ENCODE measurements at regions not wholly inside any gene's neighbourhood (a gene's known extent, or its start where the extent isn't known, plus 50 kb on each side); places are given as distances from the start of the nearest gene placed in this dataset.

GRCh38 chr3:168973897-168974296 lies 689.6 kb downstream of the MECOM start:
- WGBS (ENCODE audit: low lambda C conversion rate, missing lambda C conversion rate), result 95% methylated on average over 2 of the region's 2 CpGs
- Histone ChIP-seq H3K4me2 (no peak overlapping the region), H4K20me1 (ENCODE audit: insufficient read depth, poor library complexity, severe bottlenecking) (no peaks in the 10 kb centered on the region), H3K27me3 (no peaks in the 10 kb centered on the region), H3K4me3 (no peak overlapping the region), H3K36me3 (replicated peaks; ENCODE audit: insufficient read depth, low read depth) (no peaks in the 10 kb centered on the region), H3K79me2 (no peaks in the 10 kb centered on the region), H3K27ac (no peak overlapping the region), H2AFZ (no peak overlapping the region), H3K9me2 (replicated peaks; ENCODE audit: insufficient read depth) (no peaks in the 10 kb centered on the region), H3K4me1 (ENCODE audit: insufficient read depth) (no peaks in the 10 kb centered on the region), H3K9me3 (ENCODE audit: low read depth) (no peaks in the 10 kb centered on the region)
- no peak for DNase-seq (ENCODE audit: low spot score)
- no peak for TF ChIP-seq CTCF (IDR thresholded peaks at IDR 0.05; ENCODE audit: poor library complexity)

GRCh38 chr3:168973206-168973605 lies 690.3 kb downstream of the MECOM start:
- H2AFZ ChIP-seq, result no peak overlapping the region
- DNase-seq (ENCODE audit: low spot score), result no peak
- H3K36me3 ChIP-seq (replicated peaks; ENCODE audit: insufficient read depth, low read depth), result no peaks in the 10 kb centered on the region
- H3K9me3 ChIP-seq (ENCODE audit: low read depth), result no peaks in the 10 kb centered on the region
- no peak overlapping the region for H3K4me2 ChIP-seq
- no peaks in the 10 kb centered on the region for H3K9me2 ChIP-seq (replicated peaks; ENCODE audit: insufficient read depth)
- H3K27ac ChIP-seq, result no peak overlapping the region
- TF ChIP-seq EZH2 (IDR thresholded peaks at IDR 0.05; ENCODE audit: borderline replicate concordance) (no peak), EZH2phosphoT487 (IDR thresholded peaks at IDR 0.05; ENCODE audit: low read depth, severe bottlenecking, unreplicated experiment) (no peak), CTCF (IDR thresholded peaks at IDR 0.05; ENCODE audit: poor library complexity) (no peak)
- no peaks in the 10 kb centered on the region for H3K79me2 ChIP-seq
- no peak overlapping the region for H3K4me3 ChIP-seq
- H3K4me1 ChIP-seq (ENCODE audit: insufficient read depth), result no peaks in the 10 kb centered on the region
- 81% methylated on average over 1 of the region's 1 CpG for WGBS (ENCODE audit: low lambda C conversion rate, missing lambda C conversion rate)
- H3K27me3 ChIP-seq, result no peaks in the 10 kb centered on the region
- no peaks in the 10 kb centered on the region for H4K20me1 ChIP-seq (ENCODE audit: insufficient read depth, poor library complexity, severe bottlenecking)

GRCh38 chr3:168968609-168969008 lies 694.9 kb downstream of the MECOM start:
- DNase-seq (ENCODE audit: low spot score), result no peak
- TF ChIP-seq EZH2 (IDR thresholded peaks at IDR 0.05; ENCODE audit: borderline replicate concordance) (no peak), CTCF (IDR thresholded peaks at IDR 0.05; ENCODE audit: poor library complexity) (no peak), EZH2phosphoT487 (IDR thresholded peaks at IDR 0.05; ENCODE audit: low read depth, severe bottlenecking, unreplicated experiment) (no peak)
- 90% methylated on average over 3 of the region's 3 CpGs for WGBS (ENCODE audit: low lambda C conversion rate, missing lambda C conversion rate)
- Histone ChIP-seq H3K27me3 (no peaks in the 10 kb centered on the region), H2AFZ (no peak overlapping the region), H3K36me3 (replicated peaks; ENCODE audit: insufficient read depth, low read depth) (no peaks in the 10 kb centered on the region), H3K9me3 (ENCODE audit: low read depth) (no peaks in the 10 kb centered on the region), H3K9me2 (replicated peaks; ENCODE audit: insufficient read depth) (no peaks in the 10 kb centered on the region), H3K4me3 (no peak overlapping the region), H4K20me1 (ENCODE audit: insufficient read depth, poor library complexity, severe bottlenecking) (no peaks in the 10 kb centered on the region), H3K79me2 (no peaks in the 10 kb centered on the region), H3K4me1 (ENCODE audit: insufficient read depth) (no peaks in the 10 kb centered on the region), H3K4me2 (no peak overlapping the region), H3K27ac (no peak overlapping the region)

GRCh38 chr3:168964736-168965135 lies 698.8 kb downstream of the MECOM start:
- Histone ChIP-seq H4K20me1 (ENCODE audit: insufficient read depth, poor library complexity, severe bottlenecking) (no peaks in the 10 kb centered on the region), H2AFZ (no peak overlapping the region), H3K9me2 (replicated peaks; ENCODE audit: insufficient read depth) (no peaks in the 10 kb centered on the region), H3K27me3 (no peaks in the 10 kb centered on the region), H3K9me3 (ENCODE audit: low read depth) (no peaks in the 10 kb centered on the region), H3K79me2 (no peaks in the 10 kb centered on the region), H3K4me2 (no peak overlapping the region), H3K4me3 (no peak overlapping the region), H3K27ac (no peak overlapping the region), H3K36me3 (replicated peaks; ENCODE audit: insufficient read depth, low read depth) (no peaks in the 10 kb centered on the region), H3K4me1 (ENCODE audit: insufficient read depth) (no peaks in the 10 kb centered on the region)
- DNase-seq (ENCODE audit: low spot score), result no peak
- TF ChIP-seq CTCF (IDR thresholded peaks at IDR 0.05; ENCODE audit: poor library complexity), result no peak
- TF ChIP-seq EZH2 (IDR thresholded peaks at IDR 0.05; ENCODE audit: borderline replicate concordance), result no peak
- TF ChIP-seq EZH2phosphoT487 (IDR thresholded peaks at IDR 0.05; ENCODE audit: low read depth, severe bottlenecking, unreplicated experiment), result no peak
- WGBS (ENCODE audit: low lambda C conversion rate, missing lambda C conversion rate), result 94% methylated on average over 9 of the region's 9 CpGs
